ENCODE measurements at regions not wholly inside any gene's neighbourhood (a gene's known extent, or its start where the extent isn't known, plus 50 kb on each side); places are given as distances from the start of the nearest gene placed in this dataset.

GRCh38 chr5:62964428-62964827 is 385.8 kb downstream of the LRRC70 start:
- TF ChIP-seq, protein P1, sequence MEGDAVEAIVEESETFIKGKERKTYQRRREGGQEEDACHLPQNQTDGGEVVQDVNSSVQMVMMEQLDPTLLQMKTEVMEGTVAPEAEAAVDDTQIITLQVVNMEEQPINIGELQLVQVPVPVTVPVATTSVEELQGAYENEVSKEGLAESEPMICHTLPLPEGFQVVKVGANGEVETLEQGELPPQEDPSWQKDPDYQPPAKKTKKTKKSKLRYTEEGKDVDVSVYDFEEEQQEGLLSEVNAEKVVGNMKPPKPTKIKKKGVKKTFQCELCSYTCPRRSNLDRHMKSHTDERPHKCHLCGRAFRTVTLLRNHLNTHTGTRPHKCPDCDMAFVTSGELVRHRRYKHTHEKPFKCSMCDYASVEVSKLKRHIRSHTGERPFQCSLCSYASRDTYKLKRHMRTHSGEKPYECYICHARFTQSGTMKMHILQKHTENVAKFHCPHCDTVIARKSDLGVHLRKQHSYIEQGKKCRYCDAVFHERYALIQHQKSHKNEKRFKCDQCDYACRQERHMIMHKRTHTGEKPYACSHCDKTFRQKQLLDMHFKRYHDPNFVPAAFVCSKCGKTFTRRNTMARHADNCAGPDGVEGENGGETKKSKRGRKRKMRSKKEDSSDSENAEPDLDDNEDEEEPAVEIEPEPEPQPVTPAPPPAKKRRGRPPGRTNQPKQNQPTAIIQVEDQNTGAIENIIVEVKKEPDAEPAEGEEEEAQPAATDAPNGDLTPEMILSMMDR (IDR thresholded peaks at IDR 0.05): no peak
- TF ChIP-seq ZFX (IDR thresholded peaks at IDR 0.05; ENCODE audit: borderline replicate concordance): no peak
- H3K27ac ChIP-seq: no peak overlapping the region

DNA sequence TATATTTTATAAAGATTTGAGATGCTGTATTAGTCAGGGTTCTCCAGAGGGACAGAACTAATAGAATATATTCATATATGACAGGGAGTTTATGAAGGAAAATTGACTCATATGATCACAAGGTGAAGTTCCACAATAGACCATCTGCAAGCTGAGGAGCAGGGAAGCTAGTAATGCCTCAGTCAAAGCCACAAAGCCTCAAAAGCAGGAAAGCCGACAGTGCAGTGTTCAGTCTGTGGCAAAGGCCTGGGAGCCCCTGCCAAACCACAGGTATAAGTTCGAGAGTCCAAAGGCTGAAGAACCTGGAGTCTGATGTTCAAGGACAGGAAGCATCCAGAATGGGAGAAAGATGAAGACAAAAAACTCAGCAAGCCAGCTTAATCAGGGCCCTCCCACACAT is 382.2 kb downstream of the LRRC70 start:
- no peak for TF ChIP-seq ZFX (IDR thresholded peaks at IDR 0.05; ENCODE audit: borderline replicate concordance)
- TF ChIP-seq, protein P1 (IDR thresholded peaks at IDR 0.05): no peak
- no peak overlapping the region for H3K27ac ChIP-seq

GRCh38 chr5:62956597-62956996 is 378.0 kb downstream of the LRRC70 start:
- TF ChIP-seq, protein P1 (IDR thresholded peaks at IDR 0.05): no peak
- no peak for TF ChIP-seq ZFX (IDR thresholded peaks at IDR 0.05; ENCODE audit: borderline replicate concordance)
- no peak overlapping the region for H3K27ac ChIP-seq

GRCh38 chr5:62954578-62954977 is 376.0 kb downstream of the LRRC70 start:
- TF ChIP-seq ZFX (IDR thresholded peaks at IDR 0.05; ENCODE audit: borderline replicate concordance): no peak
- TF ChIP-seq, protein P1 (IDR thresholded peaks at IDR 0.05): no peak
- no peak overlapping the region for H3K27ac ChIP-seq

GRCh38 chr5:62948301-62948700 is 369.7 kb downstream of the LRRC70 start:
- no peak for TF ChIP-seq ZFX (IDR thresholded peaks at IDR 0.05; ENCODE audit: borderline replicate concordance)
- TF ChIP-seq, protein P1 (IDR thresholded peaks at IDR 0.05): no peak
- H3K27ac ChIP-seq: no peak overlapping the region

- TF ChIP-seq ZFX (IDR thresholded peaks at IDR 0.05; ENCODE audit: borderline replicate concordance): no peak
- TF ChIP-seq, protein P1 (IDR thresholded peaks at IDR 0.05): no peak
- no peak overlapping the region for H3K27ac ChIP-seq
These were observed 363.8 kb downstream of the LRRC70 start for GRCh38 chr5:62942384-62942783.

GRCh38 chr5:62938927-62939326 is 360.3 kb downstream of the LRRC70 start:
- TF ChIP-seq, protein P1 (IDR thresholded peaks at IDR 0.05): no peak
- TF ChIP-seq ZFX (IDR thresholded peaks at IDR 0.05; ENCODE audit: borderline replicate concordance): no peak
- no peak overlapping the region for H3K27ac ChIP-seq

Data from 22Rv1 (cell line).